IPS-18a (cell line): ENCODE measurements at regions not wholly inside any gene's neighbourhood (a gene's known extent, or its start where the extent isn't known, plus 50 kb on each side); places are given as distances from the start of the nearest gene placed in this dataset.
"Not testable (repeated sequence)": the region's sequence is repeated elsewhere in the genome, so short reads cannot be mapped to it uniquely, and the experiment has no call there.

Experiments
- H3K27ac ChIP-seq: one replicate; pipeline ENCODE4 v1.5.1; 2013; ENCODE audit warnings: low read length
- H3K27me3 ChIP-seq: one replicate; pipeline ENCODE4 v1.6.1; 2013; ENCODE audit warnings: mild to moderate bottlenecking, low read length; ENCODE audit not compliant: control insufficient read depth, insufficient read depth
- H3K36me3 ChIP-seq: one replicate; pipeline ENCODE4 v1.6.1; 2013; ENCODE audit warnings: low read depth, low read length; ENCODE audit not compliant: control insufficient read depth
- H3K4me1 ChIP-seq: one replicate; pipeline ENCODE4 v1.6.1; 2013; ENCODE audit warnings: low read depth, low read length; ENCODE audit not compliant: control insufficient read depth
- H3K4me3 ChIP-seq: one replicate; pipeline ENCODE4 v1.5.1; 2013; ENCODE audit warnings: low read length
- H3K9ac ChIP-seq: one replicate; pipeline ENCODE4 v1.6.1; 2013; ENCODE audit warnings: mild to moderate bottlenecking, low read length, moderate library complexity
- H3K9me3 ChIP-seq: one replicate; pipeline ENCODE4 v1.6.1; 2013; ENCODE audit warnings: low read depth, low read length; ENCODE audit not compliant: control insufficient read depth

DNA sequence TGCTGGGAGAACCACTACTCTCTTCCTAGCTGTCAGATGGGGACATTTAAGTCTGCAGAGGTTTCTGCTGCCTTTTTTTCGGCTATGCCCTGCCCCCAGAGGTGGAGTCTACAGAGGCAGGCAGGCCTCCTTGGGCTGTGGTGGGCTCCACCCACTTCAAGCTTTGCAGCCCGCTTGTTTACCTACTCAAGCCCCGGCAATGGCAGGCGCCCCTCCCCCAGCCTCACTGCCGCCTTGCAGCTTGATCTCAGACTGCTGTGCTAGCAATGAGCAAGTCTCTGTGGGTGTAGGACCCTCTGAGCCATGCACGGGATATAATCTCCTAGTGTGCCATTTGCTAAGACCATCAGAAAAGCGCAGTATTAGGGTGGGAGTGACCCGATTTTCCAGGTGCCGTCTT lies 195.2 kb upstream of the AFF2 start:
- not testable (repeated sequence) for H3K4me1 ChIP-seq, H3K27me3 ChIP-seq, H3K9ac ChIP-seq, H3K4me3 ChIP-seq, H3K9me3 ChIP-seq, H3K27ac ChIP-seq, H3K36me3 ChIP-seq

DNA sequence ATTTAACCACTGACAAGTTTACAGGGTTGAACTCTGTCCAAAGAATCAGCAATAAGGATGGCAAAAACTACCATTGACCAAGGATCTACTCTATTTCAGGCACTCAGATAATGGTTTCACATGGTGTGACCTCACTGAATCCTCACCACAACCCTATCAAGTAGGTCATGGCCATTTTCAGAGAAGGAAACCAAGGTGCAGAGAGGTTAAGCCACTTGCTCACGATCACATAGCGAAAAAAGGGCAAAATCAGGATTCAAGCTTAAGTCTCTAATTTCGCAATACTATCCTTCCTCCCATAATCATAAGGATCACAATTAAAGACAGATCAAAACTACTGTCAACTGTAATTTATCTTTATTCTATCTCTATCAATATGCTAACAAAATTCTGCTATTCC lies 191.0 kb upstream of the AFF2 start:
- H3K36me3 ChIP-seq, result no peaks in the 10 kb centered on the region
- H3K4me3 ChIP-seq, result no peak overlapping the region
- no peaks in the 10 kb centered on the region for H3K4me1 ChIP-seq
- H3K9ac ChIP-seq, result no peak overlapping the region
- no peaks in the 10 kb centered on the region for H3K27me3 ChIP-seq
- no peak overlapping the region for H3K27ac ChIP-seq
- peaks cover 9% of the 10 kb centered on the region for H3K9me3 ChIP-seq

DNA sequence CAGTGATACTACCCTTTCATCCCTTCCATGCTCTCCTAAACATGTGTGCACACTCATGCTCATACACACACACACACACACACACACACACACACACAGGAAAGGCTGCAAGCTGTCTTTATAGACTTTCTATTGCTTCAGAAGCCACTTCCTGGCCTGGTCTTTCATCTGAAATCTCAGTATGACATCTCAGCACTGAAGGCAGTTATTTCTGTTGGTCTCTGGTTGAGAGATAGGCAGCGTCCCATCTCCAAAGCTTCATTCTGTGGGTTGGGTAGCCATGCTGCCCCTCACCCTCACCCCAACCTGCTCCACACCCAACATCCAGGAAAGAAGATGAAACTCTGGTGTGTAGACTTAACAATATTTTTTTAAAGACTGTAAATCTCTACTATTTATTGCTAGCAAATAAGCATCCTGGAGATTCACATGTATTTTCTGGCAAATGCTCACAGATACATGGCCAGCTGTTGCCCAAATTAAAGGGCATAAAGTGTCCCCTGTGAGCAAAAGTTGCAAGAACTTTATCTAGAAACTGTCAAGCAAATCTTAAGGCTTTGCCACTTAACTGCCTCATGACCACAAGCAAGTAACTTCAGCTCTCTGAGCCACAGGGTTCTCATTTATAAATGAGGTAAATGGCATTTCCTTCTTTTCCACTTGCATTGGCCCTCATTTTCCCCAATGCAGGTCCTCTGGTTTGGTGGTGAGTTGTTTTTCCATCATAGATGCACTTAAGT lies 189.8 kb upstream of the AFF2 start:
- Histone ChIP-seq H3K9ac (no peak overlapping the region), H3K4me3 (no peak overlapping the region), H3K27ac (no peak overlapping the region), H3K9me3 (peaks cover 6% of the 10 kb centered on the region), H3K36me3 (no peaks in the 10 kb centered on the region), H3K4me1 (no peaks in the 10 kb centered on the region), H3K27me3 (no peaks in the 10 kb centered on the region)

DNA sequence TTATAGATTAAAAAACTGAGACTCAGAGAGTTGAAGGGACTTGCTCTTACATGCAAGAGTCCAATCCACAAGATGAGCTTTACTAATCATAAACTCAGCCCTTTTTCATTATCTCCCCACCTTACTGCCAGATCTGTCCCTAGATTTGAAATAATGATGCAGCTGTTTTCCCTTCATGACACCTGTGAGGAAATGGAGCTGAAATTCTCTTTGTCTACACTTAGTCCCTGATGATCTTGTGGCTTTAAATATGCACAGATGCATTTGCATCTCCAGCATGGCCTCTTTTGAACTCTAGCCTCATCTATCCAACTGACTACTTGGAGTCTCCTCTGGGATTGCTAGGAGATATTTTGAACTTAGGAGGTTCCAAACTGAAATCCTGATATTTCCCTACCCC lies 188.9 kb upstream of the AFF2 start:
- no peaks in the 10 kb centered on the region for H3K4me1 ChIP-seq
- H3K9ac ChIP-seq, result no peak overlapping the region
- H3K4me3 ChIP-seq, result no peak overlapping the region
- no peaks in the 10 kb centered on the region for H3K36me3 ChIP-seq
- H3K9me3 ChIP-seq, result peaks cover under 1% of the 10 kb centered on the region
- H3K27me3 ChIP-seq, result no peaks in the 10 kb centered on the region
- H3K27ac ChIP-seq, result no peak overlapping the region

DNA sequence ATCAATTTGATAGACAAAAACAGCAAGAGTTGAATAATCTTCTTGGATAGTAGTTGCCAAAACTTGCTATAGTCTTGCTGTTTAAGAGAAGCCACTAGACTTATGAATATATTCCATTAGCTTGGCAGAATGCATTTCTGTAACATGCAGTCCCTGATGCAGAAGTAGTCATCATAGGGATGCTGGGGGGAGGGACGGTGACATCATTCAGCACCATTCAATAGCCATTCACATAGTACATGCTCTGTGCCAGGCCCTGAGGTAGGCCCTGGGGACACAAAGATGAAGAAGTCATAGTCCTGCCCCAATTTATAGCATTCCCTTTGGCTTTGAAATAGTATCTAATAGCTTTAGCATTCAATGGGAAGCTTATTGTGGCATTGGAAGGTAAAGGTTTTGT lies 185.5 kb upstream of the AFF2 start:
- H3K27me3 ChIP-seq, result no peaks in the 10 kb centered on the region
- no peak overlapping the region for H3K27ac ChIP-seq
- H3K9me3 ChIP-seq, result peaks cover 11% of the 10 kb centered on the region
- no peak overlapping the region for H3K9ac ChIP-seq
- H3K4me3 ChIP-seq, result no peak overlapping the region
- H3K4me1 ChIP-seq, result no peaks in the 10 kb centered on the region
- H3K36me3 ChIP-seq, result no peaks in the 10 kb centered on the region

DNA sequence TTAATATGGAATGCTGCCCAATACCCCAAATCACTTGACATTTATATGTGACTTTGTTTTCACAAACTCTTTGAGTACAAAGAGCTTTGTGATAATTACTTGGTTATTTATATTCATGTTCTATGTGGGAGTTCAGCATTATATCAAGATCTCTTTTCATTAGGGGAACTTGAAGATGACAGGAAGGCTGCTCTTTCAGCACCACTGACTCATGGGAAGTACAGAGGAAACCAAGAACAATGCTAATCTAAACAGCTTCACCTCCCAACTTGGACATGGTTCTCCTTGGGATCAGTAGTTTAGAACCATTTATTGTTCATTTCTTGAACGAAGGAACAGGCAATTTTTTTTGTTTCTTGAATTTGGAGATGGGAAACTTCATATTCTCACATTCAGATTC lies 184.0 kb upstream of the AFF2 start:
- Histone ChIP-seq H3K27ac (no peak overlapping the region), H3K4me1 (no peaks in the 10 kb centered on the region), H3K36me3 (no peaks in the 10 kb centered on the region), H3K9ac (no peak overlapping the region), H3K4me3 (no peak overlapping the region), H3K27me3 (no peaks in the 10 kb centered on the region), H3K9me3 (peaks cover 11% of the 10 kb centered on the region)

DNA sequence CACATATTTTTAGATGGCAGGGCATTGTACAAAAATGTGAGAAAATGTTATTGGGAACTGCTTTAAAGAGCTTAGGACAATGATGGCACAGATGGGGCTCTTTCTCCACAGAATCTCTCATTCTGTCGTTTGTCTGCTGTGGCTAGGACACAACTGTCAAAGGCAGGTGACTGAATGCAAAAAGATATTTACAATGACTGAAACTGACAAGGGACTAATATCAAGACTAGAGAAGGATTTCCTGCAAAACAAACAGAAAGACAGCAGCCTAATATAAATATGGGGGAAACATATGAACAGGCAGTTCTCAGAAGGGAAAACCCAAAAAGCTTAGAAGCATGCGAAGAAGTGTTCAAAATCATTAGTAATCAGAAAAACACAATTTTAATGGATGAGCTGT lies 177.5 kb upstream of the AFF2 start:
- peaks cover 15% of the 10 kb centered on the region for H3K9me3 ChIP-seq
- no peaks in the 10 kb centered on the region for H3K4me1 ChIP-seq
- no peak overlapping the region for H3K9ac ChIP-seq
- H3K27me3 ChIP-seq, result no peaks in the 10 kb centered on the region
- no peaks in the 10 kb centered on the region for H3K36me3 ChIP-seq
- H3K27ac ChIP-seq, result no peak overlapping the region
- no peak overlapping the region for H3K4me3 ChIP-seq

DNA sequence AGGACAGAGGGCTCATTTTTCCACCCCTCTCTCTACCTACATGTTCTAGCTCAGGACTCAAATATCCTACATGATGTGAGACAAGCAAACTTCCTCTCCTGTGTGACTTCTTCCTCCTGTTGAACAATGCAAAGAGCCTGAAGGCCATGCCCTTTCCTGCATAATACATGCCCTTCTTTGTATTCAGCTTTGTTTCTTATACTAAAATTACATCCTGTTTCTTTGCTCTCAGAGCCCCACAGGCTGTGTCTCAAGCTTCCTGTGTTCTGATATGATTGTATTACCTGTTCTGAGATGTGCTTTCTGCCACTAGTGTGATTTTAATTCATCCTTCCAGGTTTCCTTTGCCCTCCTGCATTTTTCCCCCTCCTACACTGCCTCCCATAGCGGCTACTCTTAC lies 166.4 kb upstream of the AFF2 start:
- Histone ChIP-seq H3K27me3 (no peaks in the 10 kb centered on the region), H3K36me3 (no peaks in the 10 kb centered on the region), H3K9ac (no peak overlapping the region), H3K4me3 (no peak overlapping the region), H3K9me3 (peaks cover 6% of the 10 kb centered on the region), H3K4me1 (no peaks in the 10 kb centered on the region), H3K27ac (no peak overlapping the region)

DNA sequence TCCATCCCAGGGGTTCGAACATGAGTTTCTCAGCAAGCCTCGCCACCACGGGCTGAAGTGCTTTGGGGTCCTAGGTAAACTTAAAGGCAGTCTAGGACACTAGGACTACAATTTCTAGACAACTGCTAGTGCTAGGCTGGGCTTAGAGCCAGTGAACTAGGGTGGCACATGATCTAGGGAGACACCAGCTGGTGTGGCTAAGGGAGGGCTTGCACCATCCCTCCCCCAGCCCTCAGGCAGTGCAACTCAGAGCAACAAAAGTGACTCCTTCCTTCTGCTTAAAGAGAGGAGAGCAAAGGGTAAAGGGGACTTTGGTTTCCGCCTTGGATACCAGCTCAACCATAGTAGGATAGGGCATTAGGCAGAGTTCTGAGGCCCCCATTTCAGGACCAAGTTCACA lies 162.5 kb upstream of the AFF2 start:
- Histone ChIP-seq H3K9ac (no peak overlapping the region), H3K4me3 (no peak overlapping the region)

DNA sequence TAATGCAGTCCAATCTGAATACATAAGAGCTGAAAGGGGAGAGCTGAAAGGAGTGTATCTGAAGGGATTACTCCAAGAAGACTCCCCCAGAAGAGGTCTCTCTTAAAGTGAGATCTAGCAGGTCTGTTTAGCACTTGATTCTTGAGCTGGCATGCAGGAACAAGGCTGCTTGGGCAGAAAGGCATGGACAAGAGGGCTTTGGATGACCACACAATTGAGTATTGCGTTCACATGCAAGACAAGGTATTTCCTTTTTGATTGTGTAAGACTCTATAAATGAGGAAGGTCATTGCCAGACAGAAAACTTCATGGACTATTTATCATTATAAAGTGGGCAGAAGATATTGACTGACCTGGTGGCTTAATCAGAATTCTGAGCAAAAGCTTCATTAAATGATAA lies 145.5 kb upstream of the AFF2 start:
- Histone ChIP-seq H3K9me3 (peaks cover 16% of the 10 kb centered on the region), H3K9ac (no peak overlapping the region), H3K4me3 (no peak overlapping the region), H3K27ac (no peak overlapping the region), H3K27me3 (no peaks in the 10 kb centered on the region), H3K4me1 (no peaks in the 10 kb centered on the region), H3K36me3 (no peaks in the 10 kb centered on the region)

More for the DNA sequence above, 162.5 kb upstream of the AFF2 start:
- Histone ChIP-seq H3K27ac (no peak overlapping the region), H3K36me3 (no peaks in the 10 kb centered on the region), H3K9me3 (peaks cover 11% of the 10 kb centered on the region), H3K27me3 (no peaks in the 10 kb centered on the region), H3K4me1 (no peaks in the 10 kb centered on the region)

DNA sequence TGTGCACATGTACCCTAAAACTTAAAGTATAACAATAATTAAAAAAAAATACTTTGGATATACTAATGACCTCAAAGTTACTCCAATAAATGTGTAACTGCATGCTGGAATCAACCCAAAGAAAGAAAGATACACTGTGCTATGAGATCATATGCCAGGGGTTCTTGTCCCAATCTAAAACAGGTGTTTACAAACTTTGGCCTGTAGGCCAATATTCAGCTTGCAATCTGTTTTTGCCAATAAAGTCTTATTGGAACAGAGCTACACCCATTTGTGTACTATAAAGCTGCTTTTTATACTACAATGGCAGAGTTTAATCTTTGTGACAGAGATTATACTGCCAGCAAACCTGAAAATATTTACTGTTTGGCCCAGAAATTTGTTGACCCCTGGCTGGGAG lies 138.8 kb upstream of the AFF2 start:
- Histone ChIP-seq H3K36me3 (no peaks in the 10 kb centered on the region), H3K9me3 (no peaks in the 10 kb centered on the region), H3K9ac (no peak overlapping the region), H3K27ac (no peak overlapping the region), H3K4me1 (no peaks in the 10 kb centered on the region), H3K27me3 (no peaks in the 10 kb centered on the region), H3K4me3 (no peak overlapping the region)

DNA sequence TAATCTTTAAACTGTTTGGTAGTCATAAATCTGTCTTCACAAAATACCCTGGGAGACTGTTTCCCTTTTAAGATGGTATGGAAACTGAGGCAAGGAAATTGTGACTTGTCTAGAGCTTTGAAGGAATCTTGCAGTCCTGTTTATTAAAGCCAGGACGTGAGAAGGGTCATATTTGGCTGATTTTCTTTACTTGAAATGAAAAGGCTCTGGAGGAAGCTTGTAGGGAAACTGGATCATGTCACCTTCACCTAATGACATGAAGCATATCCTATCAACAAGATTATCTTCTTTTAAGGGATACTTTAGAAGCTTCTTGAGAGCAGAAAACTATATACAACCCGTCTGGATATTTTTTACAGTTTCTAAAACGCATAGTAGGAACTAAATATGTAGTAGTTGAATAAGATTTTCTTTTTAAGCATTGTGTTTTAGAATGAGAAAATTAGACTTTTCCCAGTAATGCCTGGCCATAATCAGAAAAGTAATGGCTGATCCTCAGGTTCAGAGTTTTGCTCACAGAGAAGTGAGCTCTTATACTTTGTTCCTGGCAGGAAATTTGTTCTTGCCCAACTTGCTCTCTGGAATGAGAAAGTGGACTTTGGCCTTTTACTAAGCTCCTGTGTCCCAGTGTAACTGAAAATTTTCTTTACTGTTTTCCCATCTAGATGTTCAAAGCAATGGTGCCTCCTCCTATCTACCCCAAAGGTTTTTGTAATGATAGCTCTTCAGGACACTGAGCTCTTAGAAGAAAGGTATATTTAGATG lies 136.8 kb upstream of the AFF2 start:
- Histone ChIP-seq H3K27ac (no peak overlapping the region), H3K27me3 (no peaks in the 10 kb centered on the region), H3K36me3 (no peaks in the 10 kb centered on the region), H3K9me3 (peaks cover 6% of the 10 kb centered on the region), H3K9ac (no peak overlapping the region), H3K4me3 (no peak overlapping the region), H3K4me1 (no peaks in the 10 kb centered on the region)
